ENCODE measurements at regions not wholly inside any gene's neighbourhood (a gene's known extent, or its start where the extent isn't known, plus 50 kb on each side); places are given as distances from the start of the nearest gene placed in this dataset.

GRCh38 chr6:145276756-145277155, 458.6 kb downstream of the EPM2A start:
- TF ChIP-seq NR2C2 (CRISPR knock-in tag; IDR thresholded peaks at IDR 0.05), result no peak
- no peak for TF ChIP-seq CREB1 (CRISPR knock-in tag; IDR thresholded peaks at IDR 0.05)
- TF ChIP-seq MYBL2 (CRISPR knock-in tag; IDR thresholded peaks at IDR 0.05), result no peak
- no peak for TF ChIP-seq NFATC4 (CRISPR knock-in tag; IDR thresholded peaks at IDR 0.05)
- no peak for TF ChIP-seq CTCF (IDR thresholded peaks at IDR 0.05)
- no peak for TF ChIP-seq AFF4 (CRISPR knock-in tag; IDR thresholded peaks at IDR 0.05; ENCODE audit: borderline replicate concordance)
- no peak for TF ChIP-seq NFYB (CRISPR knock-in tag; conservative IDR thresholded peaks at IDR 0.05; ENCODE audit: low read depth)
- TF ChIP-seq ETV6 (CRISPR knock-in tag; IDR thresholded peaks at IDR 0.05), result no peak
- no peak for TF ChIP-seq JUN (CRISPR knock-in tag; IDR thresholded peaks at IDR 0.05)
- TF ChIP-seq PRDM15 (CRISPR knock-in tag; IDR thresholded peaks at IDR 0.05), result no peak
- no peak for TF ChIP-seq ZNF281 (CRISPR knock-in tag; IDR thresholded peaks at IDR 0.05)
- no peak for TF ChIP-seq USF1 (CRISPR knock-in tag; IDR thresholded peaks at IDR 0.05)
- TF ChIP-seq KAT7 (CRISPR knock-in tag; IDR thresholded peaks at IDR 0.05; ENCODE audit: borderline replicate concordance), result no peak

Data from WTC11 (cell line).